Lower leg skin (tissue), 4 donors: ENCODE measurements at regions not wholly inside any gene's neighbourhood (a gene's known extent, or its start where the extent isn't known, plus 50 kb on each side); places are given as distances from the start of the nearest gene placed in this dataset.

Experiments
- DNase-seq, 2 donors: peaks; one replicate each; pipeline ENCODE4 v3.0.0-alpha.2; 2019; ENCODE audit warnings: low spot score in 2 of 2
- H3K4me3 ChIP-seq: fragments of 200-600 bp; sonication (generic); 2 replicates; pipeline ENCODE4 v1.5.1; 2017; ENCODE audit warnings: mild to moderate bottlenecking, low read depth; ENCODE audit not compliant: poor library complexity, severe bottlenecking
- POLR2A ChIP-seq, 2 donors: fragments of 450-650 bp; IDR thresholded peaks; one replicate each; pipeline ENCODE4 v1.6.1; 2016 to 2017; ENCODE audit warnings: antibody characterized with exemption in 2 of 2, mild to moderate bottlenecking in 1 of 2, moderate library complexity in 1 of 2
- WGBS, 2 donors: methylation state at CpG; one replicate each; pipeline ENCODE4 v1.1.5; 2018; 5-methylcytosine and 5-hydroxymethylcytosine counted together
- intact Hi-C: fragments of 100-400 bp; cut with DNase I; formaldehyde crosslinking; loops from one replicate; pipeline ENCODE4 v1.15.0; 2023; ENCODE audit warnings: low total_unique reads
- TF ChIP-seq, protein P1 (sequence below), 3 donors: fragments of 450-650 bp; IDR thresholded peaks; one replicate each; pipeline ENCODE4 v1.5.1; 2016; ENCODE audit warnings: antibody characterized with exemption in 3 of 3, mild to moderate bottlenecking in 3 of 3, moderate library complexity in 2 of 3

DNA sequence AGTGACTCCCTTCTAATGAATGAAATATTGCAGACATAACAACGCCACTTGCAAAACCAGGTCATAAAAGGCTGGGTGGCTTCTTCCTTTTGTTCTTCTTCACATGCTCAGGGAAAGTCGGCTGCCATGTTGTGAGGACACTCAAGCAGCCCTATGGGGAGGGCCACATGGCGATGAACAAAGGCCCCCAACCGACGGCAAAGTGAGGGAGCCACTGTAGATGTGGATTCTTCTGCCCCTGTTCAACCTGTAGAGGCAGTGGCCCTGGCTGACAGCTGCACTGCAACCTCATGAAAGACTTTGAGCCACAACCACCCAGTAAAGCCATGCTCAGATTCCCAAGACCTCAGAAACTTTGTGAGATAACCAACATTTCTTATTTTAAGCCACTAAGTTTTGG, 203.5 kb upstream of the TNRC6C start:
- intact Hi-C loops, result no loop called here
- H3K4me3 ChIP-seq, result no peak overlapping the region
- 91 to 92% methylated on average over 5 of the region's 5 CpGs for WGBS, 2 donors
- TF ChIP-seq, protein P1, sequence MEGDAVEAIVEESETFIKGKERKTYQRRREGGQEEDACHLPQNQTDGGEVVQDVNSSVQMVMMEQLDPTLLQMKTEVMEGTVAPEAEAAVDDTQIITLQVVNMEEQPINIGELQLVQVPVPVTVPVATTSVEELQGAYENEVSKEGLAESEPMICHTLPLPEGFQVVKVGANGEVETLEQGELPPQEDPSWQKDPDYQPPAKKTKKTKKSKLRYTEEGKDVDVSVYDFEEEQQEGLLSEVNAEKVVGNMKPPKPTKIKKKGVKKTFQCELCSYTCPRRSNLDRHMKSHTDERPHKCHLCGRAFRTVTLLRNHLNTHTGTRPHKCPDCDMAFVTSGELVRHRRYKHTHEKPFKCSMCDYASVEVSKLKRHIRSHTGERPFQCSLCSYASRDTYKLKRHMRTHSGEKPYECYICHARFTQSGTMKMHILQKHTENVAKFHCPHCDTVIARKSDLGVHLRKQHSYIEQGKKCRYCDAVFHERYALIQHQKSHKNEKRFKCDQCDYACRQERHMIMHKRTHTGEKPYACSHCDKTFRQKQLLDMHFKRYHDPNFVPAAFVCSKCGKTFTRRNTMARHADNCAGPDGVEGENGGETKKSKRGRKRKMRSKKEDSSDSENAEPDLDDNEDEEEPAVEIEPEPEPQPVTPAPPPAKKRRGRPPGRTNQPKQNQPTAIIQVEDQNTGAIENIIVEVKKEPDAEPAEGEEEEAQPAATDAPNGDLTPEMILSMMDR (IDR thresholded peaks at IDR 0.05), result no peak
- TF ChIP-seq POLR2A (IDR thresholded peaks at IDR 0.05), result no peak
- no peak for DNase-seq

DNA sequence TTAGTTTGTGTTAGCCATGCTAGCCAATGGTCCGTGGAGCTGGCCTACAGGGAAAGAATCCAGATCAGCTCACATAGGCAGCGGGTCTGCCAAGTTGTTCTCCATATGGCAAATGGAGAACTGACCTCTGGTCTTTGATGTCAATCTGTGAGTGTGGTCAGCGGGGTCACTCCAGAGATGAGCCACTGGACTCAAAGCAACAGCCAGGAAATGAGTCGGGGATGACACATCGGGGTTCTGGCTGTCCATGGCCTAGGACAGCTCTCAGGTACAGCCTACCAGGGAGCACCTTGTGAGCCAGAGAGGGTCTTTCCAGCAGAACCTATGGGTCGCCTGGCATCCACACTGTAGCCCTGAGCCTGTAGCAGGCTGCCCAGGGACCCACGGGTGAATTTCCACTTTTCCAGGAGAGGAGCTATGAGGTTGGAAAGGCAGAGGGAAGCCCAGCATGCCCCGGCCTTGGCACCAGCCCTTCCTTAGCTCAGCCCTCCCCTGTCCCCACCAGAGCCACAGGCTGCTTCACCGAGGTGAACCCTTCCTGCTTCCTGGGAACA, 203.0 kb upstream of the TNRC6C start:
- WGBS, 2 donors, result 92 to 97% methylated on average over 9 of the region's 9 CpGs
- no peak overlapping the region for H3K4me3 ChIP-seq
- no peak for TF ChIP-seq POLR2A (IDR thresholded peaks at IDR 0.05)
- TF ChIP-seq, protein P1 (IDR thresholded peaks at IDR 0.05), result no peak
- intact Hi-C loops, result no loop called here
- no peak for DNase-seq

DNA sequence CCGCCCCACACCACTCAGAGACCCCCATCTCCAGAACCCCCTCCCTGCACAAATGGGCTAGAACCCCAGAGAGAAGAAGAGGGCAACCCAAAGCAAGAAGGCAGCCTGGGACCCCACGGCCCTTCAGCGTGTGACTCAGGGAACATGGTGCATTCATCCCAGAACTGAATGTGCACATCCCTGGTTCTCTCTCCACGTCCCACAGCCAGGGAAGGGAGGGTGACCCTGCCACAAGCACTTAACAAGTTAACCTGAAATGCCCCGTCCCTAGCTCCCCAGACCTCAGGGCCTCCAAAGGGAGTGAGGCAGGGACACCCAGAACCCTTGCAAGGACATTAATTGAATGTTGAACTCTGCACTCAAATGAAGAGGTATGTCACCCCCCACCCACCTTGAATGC, 202.5 kb upstream of the TNRC6C start:
- WGBS, 2 donors, result 91 to 93% methylated on average over 5 of the region's 5 CpGs
- intact Hi-C loops, result no loop called here
- no peak for DNase-seq
- H3K4me3 ChIP-seq, result no peak overlapping the region
- no peak for TF ChIP-seq POLR2A (IDR thresholded peaks at IDR 0.05)
- TF ChIP-seq, protein P1 (IDR thresholded peaks at IDR 0.05), result no peak

DNA sequence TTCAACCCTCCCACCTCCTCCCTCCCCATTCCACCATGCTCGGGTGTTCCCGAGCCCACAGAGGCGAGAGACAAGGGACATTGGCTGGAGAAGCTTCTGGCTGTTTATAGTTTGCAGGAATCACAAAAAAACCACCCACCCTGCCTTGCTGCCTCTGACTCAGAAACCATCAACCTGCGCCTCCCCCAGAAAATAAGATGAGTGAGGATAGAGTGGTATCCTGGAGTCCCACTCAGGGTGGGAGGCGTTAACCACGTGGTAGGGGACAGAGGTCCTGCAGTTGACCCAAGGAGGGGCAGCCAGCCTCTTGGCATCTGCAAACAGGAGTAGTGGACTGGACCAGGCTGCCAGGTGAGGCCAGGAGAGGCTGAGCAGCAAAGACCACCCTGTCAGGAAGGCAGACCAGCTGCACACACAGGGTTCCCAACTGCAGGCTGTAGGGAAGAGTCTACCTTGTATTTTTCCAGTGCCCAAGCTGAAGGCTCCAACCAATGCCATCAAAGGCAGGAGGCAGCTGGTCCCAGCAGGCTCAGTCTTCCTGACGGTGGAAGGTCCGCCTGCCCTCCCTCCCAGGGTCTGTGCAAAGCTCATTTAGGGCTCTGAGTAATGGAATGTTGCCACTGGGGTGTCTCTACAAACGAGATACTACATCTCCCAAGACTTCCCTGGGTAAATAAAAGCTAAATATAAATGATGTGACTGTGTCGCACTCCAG, 201.5 kb upstream of the TNRC6C start:
- DNase-seq, result no peak
- TF ChIP-seq, protein P1 (IDR thresholded peaks at IDR 0.05), result no peak
- no peak for TF ChIP-seq POLR2A (IDR thresholded peaks at IDR 0.05)
- intact Hi-C loops, result no loop called here
- H3K4me3 ChIP-seq, result no peak overlapping the region
- WGBS, 2 donors, result 54 to 69% methylated on average over 10 of the region's 10 CpGs

DNA sequence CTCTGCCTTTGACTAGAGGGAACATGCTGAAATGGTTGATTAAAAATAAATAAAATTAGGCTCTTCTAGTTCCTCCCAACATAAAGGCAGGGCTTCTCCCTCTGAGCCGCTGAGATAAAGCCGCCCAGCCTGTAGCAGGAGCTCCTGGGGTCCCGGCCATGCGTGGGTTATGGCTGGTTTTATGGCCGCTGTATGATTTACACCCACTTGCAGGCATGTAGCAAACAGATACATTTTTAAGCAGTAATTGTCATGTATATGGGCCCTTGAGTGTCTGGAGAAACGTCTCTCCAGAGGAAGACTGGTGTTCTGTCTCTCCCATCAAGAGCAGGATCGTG, 201.0 kb upstream of the TNRC6C start:
- intact Hi-C loops, result no loop called here
- DNase-seq, result no peak
- no peak overlapping the region for H3K4me3 ChIP-seq
- WGBS, 2 donors, result 71 to 74% methylated on average over 7 of the region's 7 CpGs
- TF ChIP-seq POLR2A (IDR thresholded peaks at IDR 0.05), result no peak
- TF ChIP-seq, protein P1 (IDR thresholded peaks at IDR 0.05), result no peak

DNA sequence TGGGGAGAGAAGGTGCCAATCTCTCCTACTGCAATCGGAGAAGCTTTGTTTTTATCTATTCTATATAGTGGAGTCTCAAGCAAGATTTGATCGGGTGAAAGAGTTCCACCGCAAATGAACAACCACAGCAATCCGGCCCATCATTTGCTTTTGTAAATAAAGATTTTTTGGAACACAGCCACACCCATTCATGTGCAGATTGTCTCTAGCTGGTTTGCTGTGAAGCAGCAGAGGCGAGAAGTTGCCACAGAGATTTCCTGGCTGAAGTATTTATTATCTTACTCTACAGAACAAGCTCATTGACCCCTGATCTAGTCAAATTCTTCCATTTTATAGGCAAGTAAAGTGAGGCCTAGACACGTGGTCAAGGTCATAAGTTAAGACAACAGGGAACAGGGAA, 195.5 kb upstream of the TNRC6C start:
- H3K4me3 ChIP-seq, result no peak overlapping the region
- intact Hi-C loops, result no loop called here
- WGBS, 2 donors, result 82% methylated on average over 6 of the region's 6 CpGs
- no peak for DNase-seq
- TF ChIP-seq, protein P1 (IDR thresholded peaks at IDR 0.05), result no peak
- no peak for TF ChIP-seq POLR2A (IDR thresholded peaks at IDR 0.05)
